ENCODE measurements at regions not wholly inside any gene's neighbourhood (a gene's known extent, or its start where the extent isn't known, plus 50 kb on each side); places are given as distances from the start of the nearest gene placed in this dataset.

GRCh38 chr1:19569786-19570185 lies 74.3 kb upstream of the NBL1 start:
- no peak for TF ChIP-seq CTCF (IDR thresholded peaks at IDR 0.05; ENCODE audit: insufficient read depth, low read length, missing control alignments)
- H3K4me3 ChIP-seq (ENCODE audit: low read depth, low read length) = no peak overlapping the region
- POLR2A ChIA-PET = no interaction called here
- CTCF ChIA-PET = interaction anchor here (0.7 kb wide), 1 partner anchor 134 kb away, joined by 3 read pairs; no protein-coding TSS in a partner anchor
- DNase-seq (ENCODE audit: low read depth, low spot score) = no peak

GRCh38 chr1:19567041-19567440 lies 77.1 kb upstream of the NBL1 start:
- no peak for DNase-seq (ENCODE audit: low read depth, low spot score)
- H3K4me3 ChIP-seq (ENCODE audit: low read depth, low read length) = no peak overlapping the region
- ChIA-PET CTCF (no interaction called here), POLR2A (no interaction called here)
- TF ChIP-seq CTCF (IDR thresholded peaks at IDR 0.05; ENCODE audit: insufficient read depth, low read length, missing control alignments) = no peak

GRCh38 chr1:19564366-19564765 lies 79.0 kb upstream of the CAPZB start:
- ChIA-PET POLR2A (interaction anchor here (0.7 kb wide), 1 partner anchor 9 kb away, joined by 4 read pairs; no protein-coding TSS in a partner anchor), CTCF (interaction anchor here (1.3 kb wide), 1 partner anchor 98 kb away, joined by 3 read pairs; no protein-coding TSS in a partner anchor)
- H3K4me3 ChIP-seq (ENCODE audit: low read depth, low read length) = no peak overlapping the region
- no peak for DNase-seq (ENCODE audit: low read depth, low spot score)
- no peak for TF ChIP-seq CTCF (IDR thresholded peaks at IDR 0.05; ENCODE audit: insufficient read depth, low read length, missing control alignments)

GRCh38 chr1:19563324-19564097 lies 78.2 kb upstream of the CAPZB start:
- peak overlapping the region; percentile 23 for H3K4me3 ChIP-seq (ENCODE audit: low read depth, low read length)
- ChIA-PET POLR2A (interaction anchor here (0.7 kb wide), 1 partner anchor 10 kb away, joined by 4 read pairs; no protein-coding TSS in a partner anchor), CTCF (interaction anchor here (1.3 kb wide), 1 partner anchor 98 kb away, joined by 3 read pairs; no protein-coding TSS in a partner anchor)
- TF ChIP-seq CTCF (IDR thresholded peaks at IDR 0.05; ENCODE audit: insufficient read depth, low read length, missing control alignments) = no peak
- no peak for DNase-seq (ENCODE audit: low read depth, low spot score)

- H3K4me3 ChIP-seq (ENCODE audit: low read depth, low read length) = no peak overlapping the region
- no peak for TF ChIP-seq CTCF (IDR thresholded peaks at IDR 0.05; ENCODE audit: insufficient read depth, low read length, missing control alignments)
- DNase-seq (ENCODE audit: low read depth, low spot score) = no peak
- ChIA-PET POLR2A (no interaction called here), CTCF (interaction anchor here (1.3 kb wide), 1 partner anchor 99 kb away, joined by 3 read pairs; no protein-coding TSS in a partner anchor)
These were observed 77.5 kb upstream of the CAPZB start for GRCh38 chr1:19562847-19563246.

GRCh38 chr1:19560480-19560879 lies 75.1 kb upstream of the CAPZB start:
- POLR2A ChIA-PET = no interaction called here
- no peak overlapping the region for H3K4me3 ChIP-seq (ENCODE audit: low read depth, low read length)
- no peak for DNase-seq (ENCODE audit: low read depth, low spot score)
- no peak for TF ChIP-seq CTCF (IDR thresholded peaks at IDR 0.05; ENCODE audit: insufficient read depth, low read length, missing control alignments)
- CTCF ChIA-PET = no interaction called here
